ENCODE measurements at regions not wholly inside any gene's neighbourhood (a gene's known extent, or its start where the extent isn't known, plus 50 kb on each side); places are given as distances from the start of the nearest gene placed in this dataset.

DNA sequence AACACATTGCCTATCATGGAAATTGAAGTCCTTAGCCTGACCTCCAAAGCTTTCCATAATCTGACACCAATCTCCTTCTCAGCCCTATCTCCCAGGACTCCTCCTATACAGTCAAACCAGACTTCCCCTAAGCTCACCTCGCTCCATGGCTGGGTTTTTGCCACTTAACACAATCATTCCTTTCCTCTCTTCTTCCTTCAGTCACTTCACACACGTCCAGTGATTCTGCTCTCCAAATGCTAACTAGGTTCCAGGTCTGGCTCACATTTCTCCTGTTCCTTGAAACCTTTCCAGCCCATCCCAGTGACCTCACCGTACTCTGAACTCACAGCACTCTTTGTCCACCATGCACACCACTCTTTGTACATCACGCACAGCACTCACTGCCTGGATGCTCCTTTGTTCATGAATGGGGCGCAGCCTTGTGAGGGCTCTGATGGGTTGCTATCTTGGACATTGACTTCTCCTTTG, 98.4 kb downstream of the GLUL start (continued):
- TF ChIP-seq, protein P1, sequence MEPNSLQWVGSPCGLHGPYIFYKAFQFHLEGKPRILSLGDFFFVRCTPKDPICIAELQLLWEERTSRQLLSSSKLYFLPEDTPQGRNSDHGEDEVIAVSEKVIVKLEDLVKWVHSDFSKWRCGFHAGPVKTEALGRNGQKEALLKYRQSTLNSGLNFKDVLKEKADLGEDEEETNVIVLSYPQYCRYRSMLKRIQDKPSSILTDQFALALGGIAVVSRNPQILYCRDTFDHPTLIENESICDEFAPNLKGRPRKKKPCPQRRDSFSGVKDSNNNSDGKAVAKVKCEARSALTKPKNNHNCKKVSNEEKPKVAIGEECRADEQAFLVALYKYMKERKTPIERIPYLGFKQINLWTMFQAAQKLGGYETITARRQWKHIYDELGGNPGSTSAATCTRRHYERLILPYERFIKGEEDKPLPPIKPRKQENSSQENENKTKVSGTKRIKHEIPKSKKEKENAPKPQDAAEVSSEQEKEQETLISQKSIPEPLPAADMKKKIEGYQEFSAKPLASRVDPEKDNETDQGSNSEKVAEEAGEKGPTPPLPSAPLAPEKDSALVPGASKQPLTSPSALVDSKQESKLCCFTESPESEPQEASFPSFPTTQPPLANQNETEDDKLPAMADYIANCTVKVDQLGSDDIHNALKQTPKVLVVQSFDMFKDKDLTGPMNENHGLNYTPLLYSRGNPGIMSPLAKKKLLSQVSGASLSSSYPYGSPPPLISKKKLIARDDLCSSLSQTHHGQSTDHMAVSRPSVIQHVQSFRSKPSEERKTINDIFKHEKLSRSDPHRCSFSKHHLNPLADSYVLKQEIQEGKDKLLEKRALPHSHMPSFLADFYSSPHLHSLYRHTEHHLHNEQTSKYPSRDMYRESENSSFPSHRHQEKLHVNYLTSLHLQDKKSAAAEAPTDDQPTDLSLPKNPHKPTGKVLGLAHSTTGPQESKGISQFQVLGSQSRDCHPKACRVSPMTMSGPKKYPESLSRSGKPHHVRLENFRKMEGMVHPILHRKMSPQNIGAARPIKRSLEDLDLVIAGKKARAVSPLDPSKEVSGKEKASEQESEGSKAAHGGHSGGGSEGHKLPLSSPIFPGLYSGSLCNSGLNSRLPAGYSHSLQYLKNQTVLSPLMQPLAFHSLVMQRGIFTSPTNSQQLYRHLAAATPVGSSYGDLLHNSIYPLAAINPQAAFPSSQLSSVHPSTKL (CRISPR knock-in tag; IDR thresholded peaks at IDR 0.05): peak; percentile 89
- TF ChIP-seq RBM22 (optimal IDR thresholded peaks at IDR 0.05; ENCODE audit: low read length): no peak
- peak; percentile 60; the same call in 1 of the 2 replicates for TF ChIP-seq ZNF792 (CRISPR knock-in tag; IDR thresholded peaks at IDR 0.05)
- TF ChIP-seq ZNF766 (CRISPR knock-in tag; IDR thresholded peaks at IDR 0.05; ENCODE audit: borderline replicate concordance): no peak
- no peak for TF ChIP-seq NFKBIZ (CRISPR knock-in tag; IDR thresholded peaks at IDR 0.05)
- TF ChIP-seq AHR (CRISPR knock-in tag; IDR thresholded peaks at IDR 0.05): peak; percentile 47; the same call in 1 of the 2 replicates
- no peak for TF ChIP-seq SPEN (CRISPR knock-in tag; IDR thresholded peaks at IDR 0.05; ENCODE audit: low read depth)
- peak; percentile 59; the same call in 1 of the 2 replicates for TF ChIP-seq FOSL2 (CRISPR knock-in tag; IDR thresholded peaks at IDR 0.05)
- no peak for TF ChIP-seq RELA (CRISPR knock-in tag; IDR thresholded peaks at IDR 0.05)
- peak; percentile 72; the same call in 1 of the 2 replicates for TF ChIP-seq KDM4B (CRISPR knock-in tag; IDR thresholded peaks at IDR 0.05)
- TF ChIP-seq KDM1A (CRISPR knock-in tag; IDR thresholded peaks at IDR 0.05): no peak
- no peak for TF ChIP-seq ZNF530 (CRISPR knock-in tag; IDR thresholded peaks at IDR 0.05; ENCODE audit: low read depth)
- TF ChIP-seq REL (CRISPR knock-in tag; conservative IDR thresholded peaks at IDR 0.05): no peak
- TF ChIP-seq SALL1 (CRISPR knock-in tag; IDR thresholded peaks at IDR 0.05): peak; percentile 94
- TF ChIP-seq, protein P2, sequence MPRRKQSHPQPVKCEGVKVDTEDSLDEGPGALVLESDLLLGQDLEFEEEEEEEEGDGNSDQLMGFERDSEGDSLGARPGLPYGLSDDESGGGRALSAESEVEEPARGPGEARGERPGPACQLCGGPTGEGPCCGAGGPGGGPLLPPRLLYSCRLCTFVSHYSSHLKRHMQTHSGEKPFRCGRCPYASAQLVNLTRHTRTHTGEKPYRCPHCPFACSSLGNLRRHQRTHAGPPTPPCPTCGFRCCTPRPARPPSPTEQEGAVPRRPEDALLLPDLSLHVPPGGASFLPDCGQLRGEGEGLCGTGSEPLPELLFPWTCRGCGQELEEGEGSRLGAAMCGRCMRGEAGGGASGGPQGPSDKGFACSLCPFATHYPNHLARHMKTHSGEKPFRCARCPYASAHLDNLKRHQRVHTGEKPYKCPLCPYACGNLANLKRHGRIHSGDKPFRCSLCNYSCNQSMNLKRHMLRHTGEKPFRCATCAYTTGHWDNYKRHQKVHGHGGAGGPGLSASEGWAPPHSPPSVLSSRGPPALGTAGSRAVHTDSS (CRISPR knock-in tag; conservative IDR thresholded peaks at IDR 0.05): no peak
- peak; percentile 85 for TF ChIP-seq HMG20A (CRISPR knock-in tag; IDR thresholded peaks at IDR 0.05; ENCODE audit: borderline replicate concordance)
- TF ChIP-seq, protein P3, sequence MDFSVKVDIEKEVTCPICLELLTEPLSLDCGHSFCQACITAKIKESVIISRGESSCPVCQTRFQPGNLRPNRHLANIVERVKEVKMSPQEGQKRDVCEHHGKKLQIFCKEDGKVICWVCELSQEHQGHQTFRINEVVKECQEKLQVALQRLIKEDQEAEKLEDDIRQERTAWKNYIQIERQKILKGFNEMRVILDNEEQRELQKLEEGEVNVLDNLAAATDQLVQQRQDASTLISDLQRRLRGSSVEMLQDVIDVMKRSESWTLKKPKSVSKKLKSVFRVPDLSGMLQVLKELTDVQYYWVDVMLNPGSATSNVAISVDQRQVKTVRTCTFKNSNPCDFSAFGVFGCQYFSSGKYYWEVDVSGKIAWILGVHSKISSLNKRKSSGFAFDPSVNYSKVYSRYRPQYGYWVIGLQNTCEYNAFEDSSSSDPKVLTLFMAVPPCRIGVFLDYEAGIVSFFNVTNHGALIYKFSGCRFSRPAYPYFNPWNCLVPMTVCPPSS (IDR thresholded peaks at IDR 0.05): no peak
- no peak for TF ChIP-seq NFIB (CRISPR knock-in tag; IDR thresholded peaks at IDR 0.05; ENCODE audit: borderline replicate concordance)
- no peak for TF ChIP-seq SALL2 (CRISPR knock-in tag; IDR thresholded peaks at IDR 0.05)
- TF ChIP-seq TEAD3 (CRISPR knock-in tag; optimal IDR thresholded peaks at IDR 0.05; ENCODE audit: borderline replicate concordance): peak; percentile 56
- TF ChIP-seq ZNF235 (CRISPR knock-in tag; IDR thresholded peaks at IDR 0.05; ENCODE audit: borderline replicate concordance): no peak
- TF ChIP-seq ZNF329 (CRISPR knock-in tag; IDR thresholded peaks at IDR 0.05; ENCODE audit: low read depth): no peak
- TF ChIP-seq ZNF615 (CRISPR knock-in tag; IDR thresholded peaks at IDR 0.05; ENCODE audit: borderline replicate concordance): no peak
- peak; percentile 77 for TF ChIP-seq TCF7 (IDR thresholded peaks at IDR 0.05; ENCODE audit: low read depth)
